ENCODE measurements at regions not wholly inside any gene's neighbourhood (a gene's known extent, or its start where the extent isn't known, plus 50 kb on each side); places are given as distances from the start of the nearest gene placed in this dataset.

- Histone ChIP-seq H3K4me3 (no peak overlapping the region), H3K36me3 (no peaks in the 10 kb centered on the region), H3K9me3 (no peaks in the 10 kb centered on the region), H3K27me3 (replicated peaks; ENCODE audit: insufficient read depth) (no peaks in the 10 kb centered on the region), H3K27ac (no peak overlapping the region), H3K4me1 (replicated peaks) (no peaks in the 10 kb centered on the region)
- 82% methylated on average over 10 of the region's 10 CpGs for WGBS
- intact Hi-C loops (cut with DNase I): no loop called here
- DNase-seq (ENCODE audit: low spot score): no peak
- TF ChIP-seq CTCF (IDR thresholded peaks at IDR 0.05): no peak
- TF ChIP-seq POLR2AphosphoS5 (IDR thresholded peaks at IDR 0.05): no peak
- TF ChIP-seq POLR2A (IDR thresholded peaks at IDR 0.05): no peak
Observed at GRCh38 chr9:89734600-89735041, 129.8 kb downstream of the GADD45G start.

- WGBS: 92% methylated on average over 11 of the region's 11 CpGs
- no peak overlapping the region for H3K4me3 ChIP-seq
- H3K27me3 ChIP-seq (replicated peaks; ENCODE audit: insufficient read depth): no peaks in the 10 kb centered on the region
- TF ChIP-seq POLR2A (IDR thresholded peaks at IDR 0.05) (no peak), POLR2AphosphoS5 (IDR thresholded peaks at IDR 0.05) (no peak), CTCF (IDR thresholded peaks at IDR 0.05) (no peak)
- H3K27ac ChIP-seq: no peak overlapping the region
- intact Hi-C loops (cut with DNase I): no loop called here
- no peak for DNase-seq (ENCODE audit: low spot score)
- no peaks in the 10 kb centered on the region for H3K36me3 ChIP-seq
- no peaks in the 10 kb centered on the region for H3K4me1 ChIP-seq (replicated peaks)
- H3K9me3 ChIP-seq: no peaks in the 10 kb centered on the region
Observed at GRCh38 chr9:89738137-89738932, 133.5 kb downstream of the GADD45G start.

GRCh38 chr9:89739511-89739910 lies 134.7 kb downstream of the GADD45G start:
- Histone ChIP-seq H3K4me1 (replicated peaks) (no peaks in the 10 kb centered on the region), H3K4me3 (no peak overlapping the region), H3K27ac (no peak overlapping the region), H3K27me3 (replicated peaks; ENCODE audit: insufficient read depth) (no peaks in the 10 kb centered on the region), H3K9me3 (no peaks in the 10 kb centered on the region), H3K36me3 (no peaks in the 10 kb centered on the region)
- no peak for DNase-seq (ENCODE audit: low spot score)
- 88% methylated on average over 4 of the region's 4 CpGs for WGBS
- intact Hi-C loops (cut with DNase I): no loop called here
- TF ChIP-seq POLR2AphosphoS5 (IDR thresholded peaks at IDR 0.05): no peak
- no peak for TF ChIP-seq CTCF (IDR thresholded peaks at IDR 0.05)
- no peak for TF ChIP-seq POLR2A (IDR thresholded peaks at IDR 0.05)

- TF ChIP-seq POLR2AphosphoS5 (IDR thresholded peaks at IDR 0.05): no peak
- no peak for TF ChIP-seq POLR2A (IDR thresholded peaks at IDR 0.05)
- no peak for TF ChIP-seq CTCF (IDR thresholded peaks at IDR 0.05)
- WGBS: 92% methylated on average over 9 of the region's 9 CpGs
- no peaks in the 10 kb centered on the region for H3K36me3 ChIP-seq
- H3K4me1 ChIP-seq (replicated peaks): no peaks in the 10 kb centered on the region
- no peaks in the 10 kb centered on the region for H3K27me3 ChIP-seq (replicated peaks; ENCODE audit: insufficient read depth)
- DNase-seq (ENCODE audit: low spot score): no peak
- intact Hi-C loops (cut with DNase I): no loop called here
- no peaks in the 10 kb centered on the region for H3K9me3 ChIP-seq
- no peak overlapping the region for H3K4me3 ChIP-seq
- no peak overlapping the region for H3K27ac ChIP-seq
Observed at GRCh38 chr9:89739916-89740315, 135.1 kb downstream of the GADD45G start.

DNA sequence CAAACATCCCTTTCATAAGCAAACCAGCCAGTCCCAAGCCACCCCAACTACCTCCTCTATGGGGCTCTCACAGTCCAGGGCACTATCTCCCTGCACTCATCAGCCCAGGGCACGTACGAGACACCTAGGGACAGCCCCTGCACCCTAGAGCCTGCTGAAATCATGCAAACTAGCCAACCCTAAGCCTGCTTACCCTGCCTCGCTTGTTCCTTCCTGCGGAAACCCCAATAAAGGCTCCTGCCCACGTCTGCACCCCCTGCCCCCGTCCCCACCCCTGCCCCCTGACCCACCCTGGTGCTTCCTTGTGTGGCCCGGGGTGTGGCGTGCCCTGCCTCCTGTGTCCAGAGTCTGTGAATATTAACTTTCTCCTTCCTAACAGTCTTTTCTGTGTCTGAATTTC lies 135.9 kb downstream of the GADD45G start:
- no peaks in the 10 kb centered on the region for H3K36me3 ChIP-seq
- no peak overlapping the region for H3K4me3 ChIP-seq
- TF ChIP-seq POLR2A (IDR thresholded peaks at IDR 0.05) (no peak), POLR2AphosphoS5 (IDR thresholded peaks at IDR 0.05) (no peak), CTCF (IDR thresholded peaks at IDR 0.05) (no peak)
- intact Hi-C loops (cut with DNase I): no loop called here
- no peak overlapping the region for H3K27ac ChIP-seq
- no peaks in the 10 kb centered on the region for H3K9me3 ChIP-seq
- no peaks in the 10 kb centered on the region for H3K4me1 ChIP-seq (replicated peaks)
- no peaks in the 10 kb centered on the region for H3K27me3 ChIP-seq (replicated peaks; ENCODE audit: insufficient read depth)
- no peak for DNase-seq (ENCODE audit: low spot score)
- 90% methylated on average over 8 of the region's 8 CpGs for WGBS
